ENCODE measurements at regions not wholly inside any gene's neighbourhood (a gene's known extent, or its start where the extent isn't known, plus 50 kb on each side); places are given as distances from the start of the nearest gene placed in this dataset.

- no peak for DNase-seq (ENCODE audit: low spot score)
These were observed 369.1 kb downstream of the ZNF608 start for GRCh38 chr5:124377386-124377785.

- no peak for DNase-seq (ENCODE audit: low spot score)
These were observed 372.6 kb downstream of the ZNF608 start for GRCh38 chr5:124373883-124374282.

DNA sequence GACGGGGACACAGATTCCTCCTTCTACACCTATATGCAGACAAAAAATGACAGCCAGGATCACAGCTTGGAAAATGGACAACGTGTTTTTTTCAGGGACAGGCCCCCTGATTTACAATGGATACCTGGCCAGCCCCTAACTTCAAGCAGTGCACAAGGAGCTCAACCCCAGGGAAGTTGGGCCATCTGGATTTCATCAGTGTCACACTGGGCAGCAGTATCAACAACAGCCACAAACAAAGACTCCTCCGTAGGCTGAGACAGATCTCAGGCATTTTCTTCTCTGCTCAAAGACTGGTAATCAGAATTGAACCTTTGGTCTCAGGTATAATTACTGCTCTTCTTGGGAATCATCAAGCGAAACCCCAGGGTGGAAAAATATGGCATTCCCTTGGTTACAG is 374.0 kb downstream of the ZNF608 start:
- no peak for DNase-seq (ENCODE audit: low spot score)

DNA sequence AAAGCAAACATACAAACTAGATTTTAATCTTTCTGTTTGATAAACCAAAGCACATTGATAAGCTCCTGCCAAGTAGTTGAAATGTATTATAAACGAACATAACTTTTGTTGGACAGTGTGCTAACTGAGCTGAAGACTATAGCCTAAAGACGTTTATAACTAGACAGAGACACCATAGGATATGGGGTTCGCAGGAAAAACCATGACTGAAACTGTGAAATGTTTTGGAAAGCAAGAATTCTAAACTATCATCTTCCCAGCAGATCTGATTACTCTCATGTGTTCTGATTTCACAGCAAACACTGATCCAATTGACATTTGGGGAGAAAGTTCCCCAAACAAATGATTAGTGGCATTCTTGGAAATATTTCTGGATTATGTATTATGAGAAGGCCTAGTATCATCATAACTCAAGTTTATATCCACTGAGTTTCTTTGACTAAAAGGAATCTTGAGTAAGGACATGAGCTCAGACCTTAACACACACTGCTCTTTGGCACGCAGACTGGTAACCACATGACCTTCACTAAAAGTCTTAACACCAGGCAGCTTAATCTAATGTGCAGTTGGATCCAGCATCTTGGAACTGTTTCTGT is 375.2 kb downstream of the ZNF608 start:
- DNase-seq (ENCODE audit: low spot score), result no peak

DNA sequence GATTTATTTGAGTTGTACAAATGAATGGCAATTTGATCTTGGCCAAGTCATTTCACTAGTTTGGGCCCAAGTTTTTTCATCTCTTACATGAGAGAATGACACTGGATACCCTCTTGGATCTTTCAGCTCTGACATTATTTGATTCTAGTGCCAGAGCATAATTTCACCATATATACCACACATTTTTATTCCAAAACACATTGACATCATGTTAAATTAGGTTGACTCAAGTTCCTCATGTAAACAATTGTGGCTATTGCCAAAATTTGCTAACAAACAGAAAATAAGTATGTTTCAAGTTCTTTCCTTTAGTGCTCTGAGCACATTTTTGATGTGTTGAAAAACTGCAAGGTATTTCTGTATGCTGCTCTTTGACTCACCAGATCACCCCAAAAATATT is 375.8 kb downstream of the ZNF608 start:
- DNase-seq (ENCODE audit: low spot score), result no peak

DNA sequence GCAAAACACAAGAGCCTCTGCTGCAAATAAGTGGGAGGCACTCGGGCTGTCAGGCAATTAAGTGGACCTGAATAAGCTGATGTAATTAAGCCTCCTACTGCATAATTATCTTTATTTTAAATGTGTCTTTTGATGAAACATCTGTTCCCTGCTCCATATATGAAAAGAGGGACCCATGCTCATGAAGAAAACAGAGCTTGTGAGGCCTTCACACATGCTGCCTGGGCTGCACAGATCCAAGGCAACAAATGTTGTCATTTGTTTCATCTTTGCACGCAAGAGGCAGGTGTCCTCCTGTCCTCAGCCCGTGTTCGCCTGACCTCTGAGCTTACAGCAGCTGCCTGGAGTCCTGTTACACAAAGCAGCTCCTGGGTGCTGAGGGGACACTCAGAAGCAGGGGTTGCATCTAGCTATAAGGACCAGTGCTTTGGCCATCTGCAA is 381.1 kb downstream of the ZNF608 start:
- DNase-seq (ENCODE audit: low spot score), result no peak

DNA sequence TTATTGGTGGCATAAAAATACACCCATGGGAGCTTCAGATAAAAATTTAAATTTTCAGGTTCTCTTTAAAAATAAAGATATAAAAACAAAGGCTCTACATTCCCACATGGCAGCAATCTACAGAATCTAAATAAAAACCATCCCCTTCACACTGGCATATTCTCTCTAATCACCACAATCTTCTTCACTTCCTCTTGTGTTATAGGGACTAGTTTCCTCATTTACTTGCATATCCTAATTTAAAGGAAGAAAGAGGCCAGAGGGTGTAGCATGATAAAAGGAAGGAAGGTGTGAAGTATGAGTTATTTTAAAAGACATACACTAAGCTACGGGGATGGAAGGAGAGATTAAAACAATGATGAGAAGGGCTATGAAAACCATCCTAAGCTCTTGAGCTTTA is 390.5 kb downstream of the ZNF608 start:
- DNase-seq (ENCODE audit: low spot score), result no peak

DNA sequence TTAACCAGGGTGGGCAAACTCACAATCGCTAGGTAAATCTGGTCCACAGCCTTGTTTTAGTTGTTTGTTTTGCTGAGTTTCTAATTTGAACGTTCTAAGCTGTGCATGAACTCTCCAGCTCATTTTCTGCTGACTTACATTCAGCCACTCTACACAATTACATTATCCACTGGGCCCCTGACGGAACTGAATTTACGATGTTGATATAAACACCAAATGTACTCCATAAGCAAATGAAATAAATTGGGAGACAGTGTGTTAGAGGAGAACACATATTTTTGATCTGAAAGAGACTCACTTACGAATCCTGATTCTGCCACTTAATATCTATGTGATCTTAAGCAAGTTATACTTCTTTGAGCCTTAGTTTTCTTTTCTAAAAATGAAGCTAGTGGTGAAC is 393.4 kb downstream of the ZNF608 start:
- no peak for DNase-seq (ENCODE audit: low spot score)

- DNase-seq (ENCODE audit: low spot score), result no peak
These were observed 394.1 kb downstream of the ZNF608 start for GRCh38 chr5:124352312-124352711.

GRCh38 chr5:124349931-124350330 is 396.5 kb downstream of the ZNF608 start:
- DNase-seq (ENCODE audit: low spot score), result no peak

DNA sequence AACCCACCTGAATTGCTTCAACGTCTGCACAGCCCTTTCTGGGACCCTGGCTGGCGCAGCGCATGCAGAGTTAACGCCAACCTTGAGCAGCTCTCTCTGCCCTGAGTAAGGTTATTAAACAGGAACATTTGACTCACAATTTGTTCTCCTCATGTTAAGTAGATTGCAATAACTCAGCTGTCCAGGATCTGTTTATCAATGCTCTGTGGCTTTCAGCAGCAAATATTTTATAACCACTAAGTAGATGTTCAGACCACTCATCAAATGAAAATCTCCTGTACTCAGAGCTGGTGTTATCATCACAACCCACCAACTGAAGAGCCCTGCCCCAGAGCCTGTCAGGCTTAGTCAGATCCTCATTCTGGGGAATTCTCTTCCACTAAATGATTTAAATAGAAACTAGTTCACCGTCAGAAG is 403.0 kb downstream of the ZNF608 start:
- DNase-seq (ENCODE audit: low spot score), result no peak

DNA sequence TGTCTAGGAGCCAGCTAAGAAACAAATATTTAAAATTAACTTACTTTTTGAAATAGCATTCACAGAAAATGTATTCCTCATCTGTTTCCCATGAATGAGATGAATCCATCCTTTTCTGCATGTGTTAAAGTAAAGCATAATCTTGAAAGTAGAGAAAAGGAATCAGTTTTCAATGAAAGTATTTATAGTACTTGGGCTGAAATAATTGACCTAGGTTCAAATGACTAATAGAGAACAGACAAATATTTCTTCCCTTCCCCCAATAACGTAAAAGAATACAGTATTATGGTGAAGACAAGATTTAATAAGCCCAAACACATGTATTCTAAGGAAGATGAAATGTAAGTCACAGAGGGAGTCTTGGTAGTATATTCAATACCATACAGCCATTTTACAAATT is 403.5 kb downstream of the ZNF608 start:
- no peak for DNase-seq (ENCODE audit: low spot score)

DNA sequence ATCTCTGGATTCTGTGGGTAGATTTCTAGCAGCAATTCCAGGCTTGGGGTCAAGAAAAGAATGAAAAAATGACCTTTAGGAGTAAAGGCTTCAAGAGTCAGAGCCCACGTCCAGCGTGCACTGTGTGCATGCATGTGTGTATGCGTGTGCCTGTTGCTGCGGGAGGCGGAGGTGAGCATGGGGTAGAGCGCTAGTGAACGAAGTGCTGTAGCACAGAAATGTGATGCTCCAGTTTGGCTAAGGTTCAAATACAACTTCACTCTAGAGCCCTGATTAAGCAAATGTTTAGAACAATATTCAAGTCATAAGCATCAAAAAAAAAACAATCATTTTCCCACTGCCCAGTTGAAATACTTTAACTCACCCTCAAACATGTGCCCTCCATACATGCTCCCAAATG is 403.9 kb downstream of the ZNF608 start:
- DNase-seq (ENCODE audit: low spot score), result no peak

GRCh38 chr5:124342027-124342471 is 404.4 kb downstream of the ZNF608 start:
- no peak for DNase-seq (ENCODE audit: low spot score)

DNA sequence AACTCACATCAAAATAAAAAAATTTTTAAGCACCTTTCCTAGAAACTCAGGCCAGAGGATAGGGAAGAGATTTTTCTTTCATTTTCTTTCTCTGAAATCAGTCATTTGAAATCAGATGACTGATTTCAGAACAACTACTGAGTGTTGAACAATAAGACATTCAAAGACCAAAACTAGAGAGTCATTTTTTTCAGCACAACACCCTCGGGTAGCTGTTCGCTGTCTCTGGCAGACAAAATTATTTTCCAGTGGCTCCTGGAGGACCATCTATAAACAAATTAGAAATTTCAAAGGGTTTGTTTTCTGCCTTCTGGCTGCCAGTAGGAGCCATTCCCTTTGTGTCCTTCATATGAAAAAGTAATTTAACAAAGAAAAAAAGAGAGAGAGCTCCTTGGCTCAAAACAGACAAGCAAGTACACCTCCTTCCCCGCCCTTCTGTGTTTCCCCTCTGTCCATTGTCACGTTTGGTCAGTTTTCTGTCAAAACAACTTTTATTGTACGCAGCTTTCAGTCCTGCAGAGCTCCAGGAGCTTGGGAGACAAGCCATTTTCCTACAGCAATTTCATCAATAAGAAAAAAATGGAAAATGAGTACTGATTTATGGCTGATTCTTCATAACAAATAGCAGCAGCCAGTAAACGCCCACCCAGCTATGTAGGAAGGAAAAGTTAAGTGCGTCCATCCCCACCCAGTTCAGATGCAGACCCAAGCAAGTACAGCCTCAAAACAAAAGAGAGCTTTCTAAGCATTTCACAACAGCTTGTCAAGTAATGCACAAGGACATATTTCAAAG is 405.2 kb downstream of the ZNF608 start:
- DNase-seq (ENCODE audit: low spot score), result no peak

DNA sequence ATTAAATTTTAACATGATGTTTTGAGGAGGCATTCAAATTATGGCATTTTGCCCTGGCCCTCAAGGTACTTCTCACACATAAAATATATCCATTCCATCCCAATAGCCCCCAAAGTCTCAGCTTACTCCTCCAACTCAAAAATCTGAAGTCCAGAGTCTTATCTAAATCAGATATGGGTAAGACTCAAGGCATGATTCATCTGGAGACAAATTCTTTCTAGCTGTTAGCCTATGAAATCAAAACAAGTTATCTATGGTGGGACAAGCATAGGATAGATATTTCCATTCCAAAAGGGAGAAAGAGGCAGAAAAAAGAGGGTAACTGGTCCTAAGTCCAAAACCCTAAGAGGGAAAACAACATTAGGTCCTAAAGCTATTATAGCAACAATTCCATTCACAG is 408.4 kb downstream of the ZNF608 start:
- DNase-seq (ENCODE audit: low spot score), result no peak

- peak; percentile 5 for DNase-seq (ENCODE audit: low spot score)
These were observed 413.0 kb downstream of the ZNF608 start for GRCh38 chr5:124333298-124333979.

DNA sequence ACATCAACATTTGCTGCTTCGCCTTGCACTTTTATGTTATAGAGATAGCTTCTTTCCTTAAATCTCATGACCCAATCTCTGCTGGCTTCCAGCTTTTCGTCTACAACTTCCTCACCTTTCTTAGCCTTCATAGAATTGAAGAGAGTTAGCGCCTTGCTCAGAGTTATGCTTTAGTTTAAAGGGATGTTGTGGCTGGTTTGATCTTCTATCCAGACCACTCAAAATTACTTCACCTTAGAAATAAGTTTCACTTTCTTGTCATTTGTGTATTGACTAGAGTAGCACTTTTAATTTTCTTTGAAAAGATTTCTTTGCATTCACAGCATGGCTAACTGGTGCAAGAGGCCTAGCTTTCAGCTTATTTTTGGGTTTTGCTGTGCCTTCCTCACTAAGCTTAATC is 414.2 kb downstream of the ZNF608 start:
- DNase-seq (ENCODE audit: low spot score), result no peak

GRCh38 chr5:124330595-124331220 is 415.7 kb downstream of the ZNF608 start:
- DNase-seq (ENCODE audit: low spot score), result no peak

DNA sequence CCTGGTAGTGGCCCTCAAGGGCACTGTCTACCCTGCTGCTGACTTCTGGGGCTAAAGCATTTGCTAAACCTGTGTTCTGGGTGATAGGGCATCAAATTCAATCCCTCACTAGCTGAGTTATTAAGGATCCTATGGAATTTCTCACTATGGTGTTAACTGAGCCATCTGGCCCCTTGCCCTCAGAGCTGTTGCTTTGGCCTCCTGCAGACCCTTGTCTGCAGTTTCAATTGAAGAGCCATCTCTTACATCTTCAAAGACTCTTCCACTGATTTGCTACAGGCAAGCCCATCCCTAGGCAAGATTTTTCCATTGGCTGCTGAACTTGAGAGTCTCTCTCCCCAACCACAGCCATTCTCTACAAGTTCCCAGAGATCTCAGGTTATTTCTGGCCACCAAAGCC is 418.2 kb downstream of the ZNF608 start:
- DNase-seq (ENCODE audit: low spot score), result no peak

- DNase-seq (ENCODE audit: low spot score), result no peak
These were observed 427.8 kb downstream of the ZNF608 start for GRCh38 chr5:124318661-124319060.

DNA sequence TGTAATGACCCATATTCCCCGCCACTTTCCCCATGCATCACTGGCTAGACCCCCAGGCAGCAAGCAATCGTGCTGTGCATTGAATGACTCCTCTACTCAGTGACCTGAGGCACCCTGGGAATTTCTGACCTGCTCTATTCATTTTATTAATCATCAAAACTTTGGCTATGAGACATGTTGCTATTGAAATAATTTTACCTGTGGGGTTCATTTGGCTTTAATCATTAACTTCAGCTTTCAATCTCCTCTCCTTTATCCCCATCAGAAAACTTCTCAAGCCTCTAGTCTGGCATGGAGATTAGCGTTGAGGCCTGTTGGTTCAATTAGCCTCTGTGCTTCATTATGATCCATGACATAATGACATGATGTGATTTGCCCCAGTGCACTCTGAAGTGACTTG is 429.0 kb downstream of the ZNF608 start:
- no peak for DNase-seq (ENCODE audit: low spot score)
